ENCODE measurements at regions not wholly inside any gene's neighbourhood (a gene's known extent, or its start where the extent isn't known, plus 50 kb on each side); places are given as distances from the start of the nearest gene placed in this dataset.

- Mint-ChIP-seq H3K27ac (no peak overlapping the region), H3K9me3 (peaks cover 40% of the 10 kb centered on the region), H3K27me3 (ENCODE audit: low read depth) (no peaks in the 10 kb centered on the region), H3K36me3 (peaks cover 34% of the 10 kb centered on the region), H3K4me3 (no peak overlapping the region), H3K4me1 (no peaks in the 10 kb centered on the region)
- TF ChIP-seq CDX4 (CRISPR knock-in tag; IDR thresholded peaks at IDR 0.05; ENCODE audit: borderline replicate concordance), result no peak
- TF ChIP-seq STAT6 (CRISPR knock-in tag; conservative IDR thresholded peaks at IDR 0.05; ENCODE audit: low read depth), result no peak
- TF ChIP-seq HMGA2 (CRISPR knock-in tag; IDR thresholded peaks at IDR 0.05), result peak; percentile 87; the same call in 1 of the 2 replicates
- no peak for TF ChIP-seq ZNF396 (CRISPR knock-in tag; IDR thresholded peaks at IDR 0.05; ENCODE audit: borderline replicate concordance)
- ChIA-PET POLR2A (no interaction called here), CTCF (no interaction called here)
- ATAC-seq (no peak), DNase-seq (ENCODE audit: low spot score) (no peak)
Measured at GRCh38 chr18:64566456-64566855, 417.6 kb upstream of the LINC00305 start.

DNA sequence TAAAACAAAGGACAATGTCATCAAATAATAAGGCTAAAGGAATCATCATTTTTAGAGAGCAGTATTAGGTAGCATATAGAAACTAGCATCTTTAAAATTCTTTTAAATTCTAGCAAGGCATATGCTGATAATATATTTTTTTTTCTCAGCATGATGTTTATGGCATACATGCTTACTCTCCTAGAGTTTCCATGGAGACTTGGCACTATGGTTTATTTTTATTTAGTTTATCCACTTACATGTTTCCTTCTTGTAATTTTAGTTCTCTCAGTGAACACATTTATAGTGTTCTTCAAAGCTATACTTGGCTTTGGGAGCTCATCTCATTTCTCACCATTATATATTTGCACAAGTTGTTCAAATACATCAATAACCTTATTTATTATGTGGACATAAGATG lies 413.8 kb upstream of the LINC00305 start:
- H3K27me3 Mint-ChIP-seq (ENCODE audit: low read depth), result no peaks in the 10 kb centered on the region
- H3K36me3 Mint-ChIP-seq, result peaks cover 11% of the 10 kb centered on the region
- no peaks in the 10 kb centered on the region for H3K4me1 Mint-ChIP-seq
- DNase-seq (ENCODE audit: low spot score), result no peak
- TF ChIP-seq NR1H2 (CRISPR knock-in tag; IDR thresholded peaks at IDR 0.05) (no peak), ZBTB21 (CRISPR knock-in tag; IDR thresholded peaks at IDR 0.05; ENCODE audit: borderline replicate concordance) (no peak), FOXP1 (CRISPR knock-in tag; IDR thresholded peaks at IDR 0.05; ENCODE audit: borderline replicate concordance) (no peak)
- POLR2A ChIA-PET, result no interaction called here
- H3K27ac Mint-ChIP-seq, result no peak overlapping the region
- no peak overlapping the region for H3K4me3 Mint-ChIP-seq
- H3K9me3 Mint-ChIP-seq, result peaks cover 12% of the 10 kb centered on the region
- CTCF ChIA-PET, result no interaction called here
- ATAC-seq, result no peak

DNA sequence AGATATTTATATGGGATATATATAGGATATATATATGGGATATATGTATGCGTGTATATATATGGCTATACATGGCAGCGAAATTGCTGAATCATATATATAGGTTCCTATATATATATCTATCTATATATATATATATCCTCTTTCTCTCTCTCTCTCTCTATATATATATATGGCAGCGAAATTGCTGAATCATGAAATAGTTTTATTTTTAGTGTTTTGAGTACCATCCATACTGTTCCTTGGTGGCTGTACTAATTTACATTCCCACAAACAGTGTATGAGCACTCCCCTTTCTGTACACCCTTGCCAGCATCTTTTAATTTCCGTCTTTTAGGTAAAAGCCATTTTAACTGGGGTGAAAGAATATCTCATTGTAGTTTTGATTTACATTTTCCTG lies 397.6 kb upstream of the LINC00305 start:
- POLR2A ChIA-PET, result no interaction called here

More for the DNA sequence above, 397.6 kb upstream of the LINC00305 start:
- no peak for ATAC-seq
- DNase-seq (ENCODE audit: low spot score), result no peak
- H3K4me3 Mint-ChIP-seq, result no peak overlapping the region
- H3K27me3 Mint-ChIP-seq (ENCODE audit: low read depth), result no peaks in the 10 kb centered on the region
- no peak for TF ChIP-seq ZBTB21 (CRISPR knock-in tag; IDR thresholded peaks at IDR 0.05; ENCODE audit: borderline replicate concordance)
- no peak for TF ChIP-seq TEAD1 (CRISPR knock-in tag; IDR thresholded peaks at IDR 0.05)
- TF ChIP-seq MYBL2 (CRISPR knock-in tag; IDR thresholded peaks at IDR 0.05), result no peak
- no peak for TF ChIP-seq ZNF317 (CRISPR knock-in tag; IDR thresholded peaks at IDR 0.05; ENCODE audit: borderline replicate concordance, low read depth)
- TF ChIP-seq ZNF121 (CRISPR knock-in tag; IDR thresholded peaks at IDR 0.05), result no peak
- TF ChIP-seq GABPB1 (CRISPR knock-in tag; IDR thresholded peaks at IDR 0.05), result no peak
- no peak for TF ChIP-seq ETV6 (CRISPR knock-in tag; IDR thresholded peaks at IDR 0.05)
- TF ChIP-seq PRDM15 (CRISPR knock-in tag; IDR thresholded peaks at IDR 0.05), result no peak
- no peak for TF ChIP-seq ZNF396 (CRISPR knock-in tag; IDR thresholded peaks at IDR 0.05; ENCODE audit: borderline replicate concordance)
- no peak for TF ChIP-seq MLX (CRISPR knock-in tag; IDR thresholded peaks at IDR 0.05)
- no peak for TF ChIP-seq NR2C2 (CRISPR knock-in tag; IDR thresholded peaks at IDR 0.05)
- TF ChIP-seq ARID4B (CRISPR knock-in tag; IDR thresholded peaks at IDR 0.05; ENCODE audit: borderline replicate concordance), result no peak
- TF ChIP-seq IRF2 (CRISPR knock-in tag; IDR thresholded peaks at IDR 0.05; ENCODE audit: borderline replicate concordance, low read depth), result no peak
- no peak for TF ChIP-seq TCF7 (CRISPR knock-in tag; IDR thresholded peaks at IDR 0.05; ENCODE audit: low read depth)
- H3K9me3 Mint-ChIP-seq, result no peaks in the 10 kb centered on the region
- no peaks in the 10 kb centered on the region for H3K4me1 Mint-ChIP-seq
- no peak overlapping the region for H3K27ac Mint-ChIP-seq
- no peaks in the 10 kb centered on the region for H3K36me3 Mint-ChIP-seq
- CTCF ChIA-PET, result no interaction called here
